Brain microvascular endothelial cell (primary cell): ENCODE measurements at regions not wholly inside any gene's neighbourhood (a gene's known extent, or its start where the extent isn't known, plus 50 kb on each side); places are given as distances from the start of the nearest gene placed in this dataset.

Experiments used
- DNase-seq: peaks from one replicate; pipeline ENCODE4 v3.0.0-alpha.2; 2020
- H3K27ac ChIP-seq: fragments of 250-450 bp; sonication (Bioruptor Pico); 2 replicates; pipeline ENCODE4 v1.5.1; 2020; ENCODE audit warnings: mild to moderate bottlenecking, moderate library complexity
- H3K27me3 ChIP-seq: fragments of 250-450 bp; sonication (Bioruptor Pico); replicated peaks from 2 replicates; pipeline ENCODE4 v1.5.1; 2020; ENCODE audit warnings: mild to moderate bottlenecking
- H3K36me3 ChIP-seq: fragments of 250-450 bp; sonication (Bioruptor Pico); replicated peaks from 2 replicates; pipeline ENCODE4 v1.5.1; 2020; ENCODE audit warnings: mild to moderate bottlenecking
- H3K4me3 ChIP-seq: 2 replicates; pipeline ENCODE4 v1.5.1; 2011; ENCODE audit warnings: low read depth, mild to moderate bottlenecking, control low read depth, low read length, moderate library complexity
- in situ Hi-C: cut with HindIII; loops from 2 replicates; pipeline ENCODE4 v1.10.0; 2017; ENCODE audit warnings: low sequenced_read_pairs, low pct_ligation_motif_present
- TF ChIP-seq, protein P1 (sequence below): IDR thresholded peaks from 2 replicates; pipeline ENCODE4 v1.5.1; 2011; ENCODE audit warnings: low read depth, mild to moderate bottlenecking, moderate library complexity, low read length, control low read depth, inconsistent platforms; ENCODE audit errors: missing control alignments

DNA sequence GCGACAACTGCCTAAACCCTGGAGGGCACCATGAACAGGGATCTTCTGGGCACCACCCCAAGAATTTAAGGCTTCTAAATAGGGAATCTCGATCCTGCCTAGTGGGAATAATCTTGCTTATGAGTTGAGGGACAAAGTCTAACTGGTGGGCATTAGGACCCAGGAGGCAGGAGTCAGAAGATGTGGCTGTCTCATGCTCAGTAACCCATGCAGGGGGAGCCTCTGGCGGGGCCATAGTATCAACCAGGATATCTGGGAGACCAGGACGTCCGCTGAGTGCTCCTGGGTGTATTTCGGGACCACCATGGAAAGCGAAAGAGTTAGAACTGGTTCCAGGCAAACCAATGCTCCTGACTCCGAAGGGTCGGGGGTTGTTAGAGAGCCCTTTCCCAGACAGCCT is 356.1 kb downstream of the OTOL1 start:
- TF ChIP-seq, protein P1, sequence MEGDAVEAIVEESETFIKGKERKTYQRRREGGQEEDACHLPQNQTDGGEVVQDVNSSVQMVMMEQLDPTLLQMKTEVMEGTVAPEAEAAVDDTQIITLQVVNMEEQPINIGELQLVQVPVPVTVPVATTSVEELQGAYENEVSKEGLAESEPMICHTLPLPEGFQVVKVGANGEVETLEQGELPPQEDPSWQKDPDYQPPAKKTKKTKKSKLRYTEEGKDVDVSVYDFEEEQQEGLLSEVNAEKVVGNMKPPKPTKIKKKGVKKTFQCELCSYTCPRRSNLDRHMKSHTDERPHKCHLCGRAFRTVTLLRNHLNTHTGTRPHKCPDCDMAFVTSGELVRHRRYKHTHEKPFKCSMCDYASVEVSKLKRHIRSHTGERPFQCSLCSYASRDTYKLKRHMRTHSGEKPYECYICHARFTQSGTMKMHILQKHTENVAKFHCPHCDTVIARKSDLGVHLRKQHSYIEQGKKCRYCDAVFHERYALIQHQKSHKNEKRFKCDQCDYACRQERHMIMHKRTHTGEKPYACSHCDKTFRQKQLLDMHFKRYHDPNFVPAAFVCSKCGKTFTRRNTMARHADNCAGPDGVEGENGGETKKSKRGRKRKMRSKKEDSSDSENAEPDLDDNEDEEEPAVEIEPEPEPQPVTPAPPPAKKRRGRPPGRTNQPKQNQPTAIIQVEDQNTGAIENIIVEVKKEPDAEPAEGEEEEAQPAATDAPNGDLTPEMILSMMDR: no peak
- in situ Hi-C loops: no loop called here
- H3K36me3 ChIP-seq: no peaks in the 10 kb centered on the region
- no peak for DNase-seq
- no peak overlapping the region for H3K27ac ChIP-seq
- H3K4me3 ChIP-seq: no peak overlapping the region
- H3K27me3 ChIP-seq: no peaks in the 10 kb centered on the region

DNA sequence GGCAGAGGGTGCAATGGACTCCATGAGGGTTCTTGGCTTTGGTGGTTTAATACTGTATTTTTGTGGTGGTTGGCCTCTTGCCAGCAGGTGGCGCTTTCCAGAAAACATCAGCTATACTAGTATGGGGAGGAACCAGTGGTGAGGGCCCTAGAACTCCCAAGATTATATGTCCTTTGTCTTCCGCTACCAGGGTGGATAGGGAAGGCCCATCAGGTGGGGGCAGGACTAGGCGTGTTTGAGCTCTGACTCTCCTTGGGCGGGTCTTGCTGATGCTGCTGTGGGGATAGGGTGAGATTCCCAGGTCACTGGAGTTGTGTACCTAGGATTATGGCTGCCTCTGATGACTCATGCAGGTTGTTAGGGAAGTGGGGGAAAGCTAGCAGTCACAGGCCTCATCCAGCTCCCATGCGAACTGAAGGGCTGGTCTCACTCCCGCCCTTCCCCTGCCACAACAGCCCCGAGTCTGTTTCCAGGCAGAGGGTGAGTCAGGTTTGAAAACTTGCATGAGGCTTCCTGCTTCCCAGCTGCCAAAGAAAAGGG is 357.7 kb downstream of the OTOL1 start:
- H3K36me3 ChIP-seq: no peaks in the 10 kb centered on the region
- H3K4me3 ChIP-seq: no peak overlapping the region
- DNase-seq: peak; percentile 89
- no peaks in the 10 kb centered on the region for H3K27me3 ChIP-seq
- TF ChIP-seq, protein P1: peak; percentile 63
- peak overlapping the region; percentile 80 for H3K27ac ChIP-seq
- in situ Hi-C loops: no loop called here

DNA sequence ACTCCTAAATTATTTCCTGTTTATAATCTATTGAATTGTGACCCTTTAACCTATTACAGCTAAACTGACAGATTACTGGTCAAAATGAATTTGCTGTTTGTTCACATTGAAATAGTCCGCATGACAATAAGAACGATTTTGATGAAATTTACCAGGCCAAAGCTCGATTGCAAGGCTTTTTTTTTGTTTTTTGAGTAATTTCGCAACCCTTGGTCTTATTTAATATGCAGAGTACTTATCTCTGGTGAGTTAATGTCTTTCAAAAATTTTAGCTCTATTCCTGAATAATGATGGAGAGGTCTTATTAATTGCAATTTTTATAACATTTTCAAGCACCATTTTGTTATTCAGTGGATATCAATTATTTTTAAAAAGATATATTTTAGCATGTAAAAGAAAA is 362.4 kb downstream of the OTOL1 start:
- no peak overlapping the region for H3K27ac ChIP-seq
- in situ Hi-C loops: no loop called here
- DNase-seq: no peak
- TF ChIP-seq, protein P1: no peak
- H3K4me3 ChIP-seq: no peak overlapping the region
- H3K27me3 ChIP-seq: no peaks in the 10 kb centered on the region
- H3K36me3 ChIP-seq: no peaks in the 10 kb centered on the region

DNA sequence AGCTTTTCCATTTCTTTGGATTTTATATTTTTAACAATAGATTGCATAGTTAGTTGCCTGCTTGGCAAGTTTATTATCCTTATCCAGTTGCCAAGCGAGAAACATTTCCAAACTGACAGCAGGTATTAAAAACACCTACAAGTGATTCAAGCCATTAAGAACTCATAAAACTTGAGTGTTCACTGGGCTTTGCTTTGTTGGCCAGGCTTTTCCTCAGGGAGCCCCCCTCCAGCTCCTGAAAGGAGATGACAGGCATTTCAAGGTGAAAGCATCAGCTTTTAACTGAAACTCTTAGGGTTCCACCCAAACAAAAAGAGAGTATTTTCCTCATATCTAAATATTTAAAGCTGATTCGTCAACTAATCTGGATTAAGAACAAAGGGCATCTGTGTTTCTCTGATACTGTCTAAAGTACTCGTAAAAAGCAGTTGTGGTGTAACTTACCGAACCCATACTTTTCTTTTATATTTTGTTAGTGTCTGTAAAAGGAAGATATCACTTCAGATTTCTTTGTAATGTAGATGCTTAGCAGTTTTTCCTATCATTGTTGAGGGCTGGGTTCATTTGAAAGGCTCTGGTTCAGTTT is 363.4 kb downstream of the OTOL1 start:
- in situ Hi-C loops: no loop called here
- DNase-seq: no peak

DNA sequence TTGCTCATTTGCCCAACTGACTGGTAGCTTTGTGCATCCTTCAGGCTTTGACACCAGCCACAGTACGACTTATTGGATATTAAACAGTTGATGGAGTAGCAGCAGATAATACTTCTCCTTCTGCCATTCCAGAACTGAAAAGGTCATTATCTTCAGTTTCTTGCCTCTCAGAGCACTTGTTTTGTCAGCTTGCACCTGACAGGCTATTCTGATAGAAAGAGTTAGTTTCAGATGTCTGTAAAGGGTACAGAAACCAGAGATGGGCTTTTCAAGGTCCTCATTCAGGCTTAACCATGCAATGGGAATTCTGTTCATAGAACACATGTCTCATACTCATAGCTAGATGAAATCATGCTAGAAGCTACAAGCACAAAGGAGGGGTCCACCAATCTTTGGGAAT is 367.2 kb downstream of the OTOL1 start:
- no peaks in the 10 kb centered on the region for H3K27me3 ChIP-seq
- TF ChIP-seq, protein P1: no peak
- no peaks in the 10 kb centered on the region for H3K36me3 ChIP-seq
- H3K27ac ChIP-seq: no peak overlapping the region
- no peak overlapping the region for H3K4me3 ChIP-seq
- in situ Hi-C loops: no loop called here
- no peak for DNase-seq

More for the DNA sequence above, 363.4 kb downstream of the OTOL1 start:
- H3K4me3 ChIP-seq: no peak overlapping the region
- no peaks in the 10 kb centered on the region for H3K36me3 ChIP-seq
- TF ChIP-seq, protein P1: no peak
- H3K27me3 ChIP-seq: no peaks in the 10 kb centered on the region
- H3K27ac ChIP-seq: no peak overlapping the region

DNA sequence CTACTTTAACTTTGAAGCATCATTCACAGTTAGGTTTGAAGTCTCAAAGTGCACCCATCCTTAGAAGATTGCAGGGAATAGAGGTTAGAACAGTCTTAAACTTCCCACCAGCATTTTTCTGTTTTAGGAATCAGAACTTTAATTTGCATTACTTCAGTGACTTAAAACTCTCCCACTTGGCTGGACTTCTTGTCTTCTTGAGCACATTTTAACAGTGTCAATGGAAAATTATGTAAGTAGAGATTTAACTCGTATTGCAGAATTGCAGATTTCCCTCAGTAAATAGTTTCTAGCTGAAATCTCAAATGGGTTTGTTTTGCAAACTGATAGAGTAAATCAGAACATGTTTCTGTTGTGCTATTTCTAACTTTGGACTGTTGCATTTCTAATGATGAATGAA is 369.6 kb downstream of the OTOL1 start:
- no peak overlapping the region for H3K27ac ChIP-seq
- H3K36me3 ChIP-seq: no peaks in the 10 kb centered on the region
- DNase-seq: no peak
- in situ Hi-C loops: no loop called here
- no peaks in the 10 kb centered on the region for H3K27me3 ChIP-seq
- no peak overlapping the region for H3K4me3 ChIP-seq
- TF ChIP-seq, protein P1: no peak
